ENCODE measurements at regions not wholly inside any gene's neighbourhood (a gene's known extent, or its start where the extent isn't known, plus 50 kb on each side); places are given as distances from the start of the nearest gene placed in this dataset.

DNA sequence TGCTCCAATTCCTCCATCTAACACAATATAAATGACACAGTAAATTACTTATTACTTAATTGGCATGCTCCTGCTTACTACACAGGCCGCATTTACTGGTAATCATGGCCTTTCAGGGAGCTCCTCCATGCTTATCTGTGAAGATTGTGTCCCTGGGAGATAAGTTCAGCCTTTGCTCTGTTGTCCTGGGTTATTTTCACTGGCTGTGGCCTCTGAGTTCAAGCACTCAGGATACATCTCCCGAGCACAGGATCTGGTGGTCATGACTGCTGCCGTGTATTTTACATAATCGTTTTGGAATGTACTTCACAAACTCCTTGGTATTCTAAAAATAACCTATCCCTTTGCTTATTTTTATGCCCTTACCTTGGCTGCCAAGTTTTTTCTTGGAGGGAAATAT, 215.7 kb downstream of the ICE1 start:
- no peak for DNase-seq (ENCODE audit: low read depth, low spot score)

DNA sequence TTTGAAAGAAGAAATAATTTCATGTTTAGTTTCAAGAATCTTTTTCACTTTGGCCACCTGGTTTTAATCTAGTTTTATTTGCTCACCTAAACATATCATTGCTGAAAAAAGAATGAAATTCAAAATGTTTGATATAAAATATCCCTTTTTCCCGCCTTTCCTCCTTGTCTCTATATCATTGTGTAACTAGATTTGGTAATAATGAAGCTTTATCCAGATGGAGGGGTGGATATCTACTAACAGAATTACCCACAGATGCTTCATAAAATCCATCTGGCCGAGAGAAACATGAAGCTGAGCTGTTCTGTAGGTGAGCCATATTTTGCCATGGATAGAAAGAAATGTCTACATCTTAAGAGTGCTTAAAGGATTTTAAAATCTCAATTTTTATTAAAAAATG, 214.7 kb downstream of the ICE1 start:
- no peak for DNase-seq (ENCODE audit: low read depth, low spot score)

DNA sequence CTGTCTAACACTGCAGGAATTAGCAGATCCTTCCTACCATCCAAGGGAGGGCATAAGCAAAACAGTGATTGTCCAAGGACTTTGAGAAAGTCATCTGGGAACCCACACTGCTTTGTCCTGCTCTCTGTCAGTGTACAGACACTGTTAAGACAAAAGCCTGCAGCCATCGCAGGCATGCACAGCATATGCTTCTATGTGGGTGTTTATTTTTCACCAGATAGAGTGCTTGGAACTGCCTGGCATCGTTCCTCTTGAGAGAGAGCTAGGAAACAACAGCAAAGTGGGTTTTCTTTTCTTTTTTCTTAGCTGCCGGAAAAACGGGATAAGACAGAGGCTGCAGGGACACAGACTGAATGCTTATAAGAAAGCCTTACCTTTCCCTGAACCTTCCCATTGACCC, 212.3 kb downstream of the ICE1 start:
- no peak for DNase-seq (ENCODE audit: low read depth, low spot score)

DNA sequence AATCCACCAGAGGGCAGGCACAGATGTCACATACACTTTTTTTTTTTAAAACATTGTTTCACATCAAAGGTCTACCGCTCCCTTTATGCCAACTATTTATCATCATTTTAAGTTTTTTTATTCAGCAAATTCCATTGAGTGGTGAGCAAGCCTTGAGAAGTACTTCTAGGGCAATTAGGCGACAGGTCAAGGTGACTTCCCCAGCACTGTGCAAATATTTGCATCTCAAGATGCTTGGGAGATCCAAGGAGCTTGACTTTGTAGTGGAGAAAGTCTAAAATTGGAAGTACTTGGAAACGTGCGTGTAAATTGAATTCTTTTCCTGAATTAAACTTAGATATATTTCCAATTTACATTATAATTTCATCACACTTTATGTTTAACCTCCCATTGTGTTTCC, 211.1 kb downstream of the ICE1 start:
- no peak for DNase-seq (ENCODE audit: low read depth, low spot score)

DNA sequence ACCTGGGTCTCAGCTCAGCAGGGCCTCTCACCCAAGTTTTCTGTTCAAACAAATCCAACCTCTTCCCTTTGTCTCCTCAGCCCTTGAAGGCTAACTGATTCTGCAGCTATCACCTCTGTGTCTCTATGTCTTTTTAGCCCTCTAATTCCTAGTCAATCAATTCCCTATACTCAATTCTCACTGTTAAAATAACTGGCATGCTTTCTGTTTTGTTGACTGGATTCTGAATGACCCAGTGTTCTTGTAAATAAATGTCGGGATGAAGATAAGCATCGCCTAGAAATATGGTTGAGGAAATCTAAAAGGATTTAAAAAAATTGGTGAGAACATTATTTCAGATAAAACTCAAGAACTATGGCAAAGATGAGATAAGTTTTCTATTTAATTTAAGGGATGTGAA, 210.2 kb downstream of the ICE1 start:
- no peak for DNase-seq (ENCODE audit: low read depth, low spot score)

DNA sequence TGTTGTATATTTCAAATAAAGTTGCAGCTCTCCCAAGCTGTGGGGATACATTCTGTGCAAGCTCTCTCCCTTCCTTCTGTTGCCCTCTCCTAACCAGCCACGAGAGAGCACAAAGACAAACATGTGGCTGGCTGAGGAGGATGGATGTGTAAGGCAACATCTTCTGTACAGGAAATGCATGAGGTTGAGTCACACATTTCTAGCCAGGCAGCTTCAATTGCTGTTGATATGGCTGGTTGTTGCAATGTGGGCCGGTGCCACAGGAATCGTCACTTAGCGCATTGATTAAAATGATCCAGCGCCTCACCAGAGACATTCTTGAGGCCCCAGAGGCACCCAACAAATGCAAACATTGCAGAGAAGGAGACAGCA, 207.1 kb downstream of the ICE1 start:
- no peak for DNase-seq (ENCODE audit: low read depth, low spot score)

DNA sequence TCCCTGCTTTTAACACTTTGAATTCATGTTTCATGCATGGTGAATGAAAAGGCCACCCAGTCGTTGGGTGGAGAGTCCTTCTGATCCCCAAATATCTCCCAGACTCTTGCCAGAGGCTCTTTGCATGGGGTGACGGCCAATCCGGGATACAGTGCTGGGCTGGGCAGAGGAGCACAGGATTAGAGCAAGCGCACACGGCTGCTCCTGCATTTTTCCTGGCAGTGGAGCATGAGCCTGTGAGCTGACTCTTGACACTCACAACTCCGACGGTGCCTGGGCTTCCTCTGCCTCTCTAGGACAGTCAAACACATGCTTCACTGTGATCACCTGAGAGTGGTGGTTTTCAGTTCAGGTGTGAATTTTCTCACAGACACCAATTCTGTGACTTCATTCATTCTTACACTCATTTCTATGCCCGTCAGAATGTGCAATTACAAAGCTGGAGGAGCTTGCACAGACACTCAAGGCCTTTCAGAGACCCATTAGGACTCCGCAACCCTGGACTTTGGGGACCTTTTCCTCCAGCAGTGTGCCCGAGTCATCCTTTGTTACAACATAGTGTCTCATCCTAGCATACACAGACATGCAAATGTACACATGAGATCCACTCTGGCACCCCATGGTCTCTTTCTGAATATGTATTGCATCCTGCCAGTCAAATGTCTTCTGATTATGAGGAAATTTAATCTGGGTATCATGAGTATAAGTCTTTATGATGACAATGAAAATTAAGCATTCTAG, 206.6 kb downstream of the ICE1 start:
- DNase-seq (ENCODE audit: low read depth, low spot score): no peak

DNA sequence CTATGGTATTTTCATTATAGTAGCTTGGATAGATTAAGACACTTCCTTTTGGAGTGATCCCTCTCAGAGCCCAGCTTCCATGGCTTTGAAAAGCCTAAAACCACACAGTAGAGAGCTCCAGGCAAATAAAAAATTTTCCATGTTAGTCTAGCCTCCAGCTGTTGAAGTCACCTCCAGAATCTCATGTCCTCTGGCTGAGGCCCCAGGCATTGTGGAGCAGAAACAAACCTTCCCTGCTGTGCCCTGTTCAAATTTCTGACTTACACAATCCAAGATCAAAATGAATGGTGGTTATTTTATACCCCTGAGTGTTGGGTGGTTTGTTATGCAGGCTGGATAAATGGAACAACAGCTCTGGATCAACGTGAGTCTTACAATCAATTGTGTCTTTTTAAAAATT, 203.9 kb downstream of the ICE1 start:
- DNase-seq (ENCODE audit: low read depth, low spot score): no peak

DNA sequence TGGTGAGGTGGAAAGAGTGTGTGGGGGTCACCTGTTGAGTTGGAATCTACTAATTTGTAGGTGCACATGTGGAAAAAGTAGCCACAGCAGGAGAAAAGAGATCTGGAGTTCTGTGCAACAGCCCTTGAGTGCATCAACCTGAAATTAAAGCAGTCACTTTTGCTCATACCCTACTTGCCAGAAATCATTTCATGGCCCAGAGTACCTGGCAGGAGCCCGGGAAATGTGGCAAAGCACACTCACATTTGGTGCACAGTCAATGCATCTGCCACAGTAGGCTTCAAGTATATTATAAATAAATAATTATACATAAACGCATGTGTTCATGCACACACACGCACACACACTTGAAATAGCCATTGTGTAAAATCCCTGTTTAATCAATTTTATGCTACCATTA, 203.0 kb downstream of the ICE1 start:
- DNase-seq (ENCODE audit: low read depth, low spot score): no peak

DNA sequence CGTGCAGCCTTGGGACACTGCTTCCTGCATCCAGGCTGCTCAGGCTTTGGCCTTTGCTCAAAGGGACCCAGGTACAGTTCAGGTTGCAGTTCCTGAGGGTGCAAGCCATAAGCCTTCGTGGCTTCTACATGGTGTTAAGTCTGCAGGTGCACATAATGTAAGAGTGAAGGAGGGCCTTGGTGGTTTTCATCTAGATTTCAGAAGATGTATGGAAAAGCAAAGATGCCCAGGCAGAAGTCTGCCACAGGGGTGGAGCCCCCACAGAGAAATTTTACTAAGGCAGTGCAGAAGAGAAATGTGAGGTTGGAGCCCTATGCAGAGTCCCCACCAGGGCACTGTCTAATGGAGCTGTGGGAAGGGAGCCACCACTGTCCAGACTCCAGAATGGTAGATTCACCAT, 200.9 kb downstream of the ICE1 start:
- DNase-seq (ENCODE audit: low read depth, low spot score): no peak

DNA sequence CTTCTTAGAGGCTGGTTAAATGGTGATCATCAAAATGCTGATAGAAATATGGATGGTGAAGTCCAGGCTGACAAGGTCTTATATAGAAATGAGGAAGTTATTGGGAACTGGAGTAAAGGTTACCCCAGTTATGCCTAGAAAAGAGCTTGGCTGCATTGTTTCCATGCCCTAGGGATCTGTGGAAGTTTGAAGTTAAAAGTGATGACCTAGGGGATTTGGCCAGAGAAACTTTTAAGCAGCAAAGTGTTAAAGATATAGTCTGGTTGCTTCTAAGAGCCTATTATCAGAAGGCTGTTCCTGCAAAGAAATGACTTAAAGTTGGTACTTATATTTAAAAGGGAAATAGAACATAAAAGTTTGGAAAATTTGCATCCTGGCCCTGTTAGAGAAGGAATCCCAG, 200.3 kb downstream of the ICE1 start:
- DNase-seq (ENCODE audit: low read depth, low spot score): no peak

DNA sequence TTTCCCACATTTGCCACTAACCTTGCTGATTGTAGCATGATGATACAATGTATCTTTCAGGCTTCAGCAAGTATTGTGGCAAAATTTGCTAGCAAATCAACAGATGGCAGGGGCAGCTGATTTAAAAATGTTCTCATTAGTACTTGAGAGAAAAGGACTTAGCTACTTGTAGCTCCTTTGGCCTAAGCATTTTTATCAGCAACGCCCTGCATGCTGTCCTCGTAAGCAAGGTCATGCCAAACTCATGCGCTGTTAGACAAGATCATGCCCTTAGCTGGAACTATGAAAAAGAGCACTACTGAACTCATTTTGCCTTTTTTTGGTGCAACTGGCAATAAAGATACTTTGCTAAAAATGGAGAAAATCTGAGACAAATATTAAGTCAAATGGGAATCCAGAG, 197.1 kb downstream of the ICE1 start:
- DNase-seq (ENCODE audit: low read depth, low spot score): no peak

DNA sequence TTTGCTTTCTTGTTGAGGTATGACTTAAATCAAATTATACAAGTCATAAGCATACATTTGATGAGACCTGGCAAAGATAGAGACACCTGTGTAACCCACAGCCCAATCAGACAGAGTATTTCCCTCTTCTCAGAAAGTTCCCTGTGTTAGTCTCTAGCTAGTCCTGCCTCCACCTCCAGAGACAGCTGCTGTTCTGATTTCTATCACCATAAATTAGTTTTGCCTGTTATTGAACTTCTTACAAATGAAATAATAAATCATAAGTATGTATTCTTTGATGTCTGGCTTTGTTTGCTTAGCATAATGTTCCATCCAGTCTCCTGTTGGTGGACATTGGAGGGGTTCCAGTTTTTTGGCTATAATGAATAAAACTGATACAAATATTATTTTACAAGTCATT, 194.5 kb downstream of the ICE1 start:
- no peak for DNase-seq (ENCODE audit: low read depth, low spot score)

DNA sequence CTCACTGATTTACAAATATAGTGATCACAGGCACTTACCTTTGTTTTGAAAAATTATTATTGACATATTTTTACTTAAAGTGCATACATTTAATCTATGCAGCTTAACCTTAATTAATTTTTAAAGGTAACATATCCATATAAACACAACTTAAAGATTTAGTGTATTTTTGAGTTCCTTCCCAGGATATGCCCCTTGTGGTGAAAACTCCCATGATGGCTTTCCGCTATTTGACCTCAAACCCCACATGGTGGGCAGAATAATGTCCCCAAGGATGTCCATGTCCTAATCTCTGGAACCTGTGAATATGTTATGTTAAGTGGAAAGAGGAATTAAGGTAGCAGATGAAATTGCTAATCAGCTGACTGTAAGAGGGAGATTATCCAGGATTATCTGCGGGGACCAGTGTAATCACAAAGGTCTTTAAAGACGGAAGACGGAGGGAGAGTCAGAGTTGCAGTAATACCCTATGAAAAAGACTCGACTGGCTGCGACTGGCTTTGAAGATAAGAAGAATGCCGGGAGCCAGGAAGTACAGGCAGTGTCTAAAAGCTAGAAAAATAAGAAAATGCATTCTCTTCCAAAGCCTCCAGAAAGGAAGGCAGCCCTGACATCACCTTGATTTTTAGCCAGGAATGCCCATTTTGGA, 193.9 kb downstream of the ICE1 start:
- DNase-seq (ENCODE audit: low read depth, low spot score): peak; percentile 18

DNA sequence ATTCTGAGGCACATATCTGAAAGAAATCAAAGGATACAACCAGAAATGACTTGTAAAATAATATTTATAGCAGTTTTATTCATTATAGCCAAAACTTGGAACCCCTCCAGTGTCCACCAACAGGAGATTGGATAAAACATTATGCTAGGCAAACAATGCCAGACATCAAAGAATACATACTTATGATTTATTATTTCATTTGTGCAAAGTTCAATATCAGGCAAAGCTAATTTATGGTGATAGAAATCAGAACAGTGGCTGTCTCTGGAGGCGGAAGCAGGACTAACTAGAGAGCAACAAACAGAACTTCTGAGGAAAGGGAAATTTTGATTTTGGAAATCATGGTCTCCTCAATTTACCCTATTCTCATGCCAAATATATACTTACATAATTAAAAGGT, 193.1 kb downstream of the ICE1 start:
- DNase-seq (ENCODE audit: low read depth, low spot score): no peak

DNA sequence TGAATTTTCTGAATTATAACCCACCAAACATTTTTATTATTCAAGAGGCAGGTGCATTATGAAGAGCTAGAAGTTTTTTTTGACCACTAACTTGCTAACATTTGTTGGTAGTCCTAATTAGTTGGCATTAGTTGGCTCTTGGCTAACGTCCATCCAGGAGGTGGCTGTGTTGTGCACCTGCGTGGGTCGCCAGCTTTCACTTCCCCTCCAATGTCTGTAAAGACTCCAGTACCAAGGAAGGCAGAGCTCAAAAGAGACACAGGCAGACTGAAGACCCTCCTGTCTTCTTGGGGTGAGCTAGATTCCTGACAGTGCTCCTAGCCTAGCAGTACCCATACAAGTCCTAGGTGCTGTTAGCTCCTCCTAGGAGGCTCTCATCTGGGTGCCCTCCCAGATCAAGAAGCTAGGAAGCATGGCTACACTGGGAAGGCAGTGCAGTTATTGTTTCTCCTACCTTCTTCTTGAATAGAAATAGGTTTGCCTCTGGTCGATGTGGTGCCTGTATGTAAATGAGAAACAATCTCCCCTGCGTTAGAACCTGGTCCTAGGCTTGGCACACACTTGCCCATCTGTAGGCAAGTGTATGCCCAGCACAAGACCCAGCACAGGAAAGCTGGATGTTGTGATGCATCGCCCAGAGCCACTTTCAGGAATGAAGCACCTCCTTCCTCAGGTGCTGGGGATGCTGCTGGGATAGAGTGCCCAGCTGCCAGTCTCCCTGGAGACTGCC, 190.9 kb downstream of the ICE1 start:
- no peak for DNase-seq (ENCODE audit: low read depth, low spot score)

DNA sequence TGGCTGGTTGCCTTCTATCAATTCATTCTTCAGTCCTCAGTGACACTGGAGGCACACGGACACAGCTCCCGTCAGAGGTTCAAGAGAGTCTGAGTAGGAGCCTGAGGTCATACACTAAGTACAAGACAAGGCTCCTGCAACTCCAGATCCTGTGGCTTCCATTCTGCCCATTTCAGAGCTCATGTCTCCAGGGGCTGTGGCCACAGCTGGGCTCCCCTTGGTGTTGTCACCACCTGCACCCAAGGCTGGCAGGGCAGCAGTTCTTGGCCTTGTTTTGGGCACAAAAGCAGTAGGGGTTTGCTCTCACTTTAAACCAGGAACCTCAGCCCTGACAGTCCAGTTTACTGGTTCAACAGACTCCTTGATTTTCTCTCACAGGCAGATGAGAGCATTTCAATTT, 189.6 kb downstream of the ICE1 start:
- DNase-seq (ENCODE audit: low read depth, low spot score): no peak

DNA sequence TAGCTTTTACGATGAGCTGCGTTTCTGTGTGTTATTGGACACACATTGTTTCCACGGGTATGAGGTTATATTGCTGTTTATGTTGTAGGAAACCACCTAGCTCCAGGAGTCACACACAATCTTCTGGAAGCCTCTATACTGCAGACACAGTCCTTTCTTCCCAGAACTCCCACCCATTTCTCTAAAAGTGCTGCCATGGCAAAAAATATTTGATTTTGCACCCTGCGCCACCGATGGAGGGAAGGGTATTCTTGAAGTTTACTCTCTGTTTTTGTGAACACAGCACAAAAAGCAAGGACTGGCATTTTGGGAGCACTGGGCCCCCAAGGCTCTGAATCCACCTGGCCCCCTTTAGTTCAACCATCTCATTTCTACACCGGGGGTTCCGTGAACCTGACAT, 187.5 kb downstream of the ICE1 start:
- no peak for DNase-seq (ENCODE audit: low read depth, low spot score)

DNA sequence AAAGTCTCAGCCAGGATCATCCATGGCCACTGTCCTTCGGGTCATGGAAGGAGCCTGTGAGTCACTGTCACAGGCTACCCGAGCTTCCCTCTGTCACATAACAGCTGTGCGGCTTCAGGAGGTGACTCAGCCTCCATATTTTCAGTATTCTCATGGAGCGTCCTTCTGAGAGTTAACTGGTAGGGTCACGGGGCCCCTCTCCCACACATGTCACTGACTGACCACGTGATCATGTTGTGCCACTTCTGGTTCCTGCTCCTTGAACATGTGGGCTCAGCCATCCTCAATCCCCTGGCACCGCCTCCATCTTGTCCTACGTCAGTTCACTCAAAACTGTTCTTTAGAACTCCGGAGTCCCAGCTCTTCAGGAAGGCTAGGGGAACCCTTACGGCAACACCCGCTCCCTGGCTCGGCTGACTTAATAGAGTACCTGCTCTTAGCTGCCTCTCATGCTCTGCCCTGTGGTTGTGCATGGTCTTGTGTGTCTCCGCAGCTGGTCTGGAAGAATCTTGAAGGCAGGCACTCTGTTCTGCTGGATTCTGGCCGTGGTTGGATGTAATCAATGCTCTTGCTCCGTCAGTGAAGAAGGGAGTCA, 182.8 kb downstream of the ICE1 start:
- no peak for DNase-seq (ENCODE audit: low read depth, low spot score)

DNA sequence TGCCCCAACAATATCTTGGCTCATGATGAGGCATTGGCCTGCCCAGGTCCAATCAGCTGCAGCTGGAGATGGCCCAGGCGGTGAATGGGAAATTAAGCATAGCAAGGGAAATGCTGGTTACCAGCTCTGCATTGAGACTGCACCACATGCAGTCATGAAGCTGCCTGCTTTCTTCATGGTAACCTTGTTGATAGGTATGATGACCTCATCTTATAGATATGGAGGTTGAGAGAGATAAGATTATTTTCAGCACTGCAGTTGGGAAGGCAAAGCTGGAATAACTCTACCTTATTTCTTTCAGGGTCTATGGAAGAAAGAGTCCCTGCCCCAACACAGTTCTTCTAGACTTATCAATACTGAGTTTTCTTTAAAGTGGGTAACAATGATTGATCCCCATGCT, 180.1 kb downstream of the ICE1 start:
- no peak for DNase-seq (ENCODE audit: low read depth, low spot score)

DNA sequence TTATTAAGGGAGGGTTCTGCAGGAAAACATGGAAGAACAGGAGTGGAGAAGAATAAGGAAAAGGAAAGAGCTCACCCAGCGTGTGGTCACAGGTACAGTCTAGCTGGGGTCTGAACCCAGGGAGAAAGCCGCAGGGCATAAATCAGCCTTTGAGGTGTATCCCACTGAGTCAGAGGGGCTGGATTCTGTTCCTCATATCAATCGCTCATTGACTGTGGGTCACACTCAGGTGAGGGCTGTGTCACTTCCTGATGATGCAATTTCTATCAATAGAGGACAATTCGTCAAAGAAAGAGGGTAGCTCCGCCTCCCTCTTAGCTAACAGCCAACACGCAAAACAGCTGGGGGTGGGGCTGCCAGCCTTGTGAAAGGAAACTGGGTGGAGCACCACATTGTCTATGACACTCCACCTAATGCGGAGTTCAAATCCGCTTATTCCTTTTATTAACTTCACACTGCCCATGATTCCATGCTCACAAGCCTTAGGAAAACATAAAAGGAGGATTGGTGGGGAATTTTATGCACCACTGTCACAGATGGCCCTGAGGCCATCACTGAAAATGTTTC, 176.2 kb downstream of the ICE1 start:
- DNase-seq (ENCODE audit: low read depth, low spot score): peak; percentile 10

DNA sequence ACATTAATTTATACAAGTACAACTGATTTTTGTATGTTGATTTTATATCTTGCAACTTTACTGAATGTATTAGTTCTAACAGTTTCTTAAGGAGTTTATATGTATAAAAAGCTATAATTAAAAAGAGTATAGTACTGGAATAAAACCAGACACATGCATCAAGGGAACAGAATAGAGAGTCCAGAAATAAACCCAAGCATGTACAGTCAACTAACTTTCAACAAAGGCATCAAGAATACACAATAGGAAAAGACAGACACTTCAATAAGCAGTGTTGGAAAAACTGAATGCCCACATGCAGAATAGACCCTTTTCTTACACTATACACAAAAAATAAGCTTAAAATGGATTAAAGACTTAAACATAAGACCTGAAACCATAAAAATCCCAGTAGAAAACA, 170.9 kb downstream of the ICE1 start:
- no peak for DNase-seq (ENCODE audit: low read depth, low spot score)

Measured in ELF-1 (cell line).